Esophagus muscularis mucosa (tissue), 3 donors: ENCODE measurements at regions not wholly inside any gene's neighbourhood (a gene's known extent, or its start where the extent isn't known, plus 50 kb on each side); places are given as distances from the start of the nearest gene placed in this dataset.

Experiments
- CTCF ChIP-seq, 3 experiments: fragments of 200-600 bp in 2 of 3; fragments of 450-650 bp in 1 of 3; sonication (generic) in 2 of 3; IDR thresholded peaks; one replicate each; pipeline ENCODE4 v1.5.1; 2017 to 2019; ENCODE audit warnings: antibody characterized with exemption in 3 of 3, mild to moderate bottlenecking in 2 of 3, moderate library complexity in 1 of 3
- POLR2A ChIP-seq: fragments of 450-650 bp; IDR thresholded peaks from one replicate; pipeline ENCODE4 v1.6.1; 2017; ENCODE audit warnings: antibody characterized with exemption, moderate library complexity, mild to moderate bottlenecking, low read depth
- POLR2AphosphoS5 ChIP-seq, 2 donors: sonication (generic); formaldehyde crosslinking; IDR thresholded peaks; one replicate each; pipeline ENCODE4 v1.6.1; 2017; ENCODE audit warnings: antibody characterized with exemption in 2 of 2

- TF ChIP-seq POLR2AphosphoS5 (IDR thresholded peaks at IDR 0.05) (peak in 1 of 2 donors; percentile 17), CTCF (IDR thresholded peaks at IDR 0.05) (no peak), POLR2A (no peak)
Observed at GRCh38 chr1:227440182-227440581, 121.9 kb upstream of the CDC42BPA start.
